Fibroblast of villous mesenchyme (primary cell): ENCODE measurements at regions not wholly inside any gene's neighbourhood (a gene's known extent, or its start where the extent isn't known, plus 50 kb on each side); places are given as distances from the start of the nearest gene placed in this dataset.
A peak's percentile ranks its signal among the peaks of the same experiment; 100 is the strongest.

Source experiments
- DNase-seq: peaks from one replicate; pipeline ENCODE4 v3.0.0-alpha.2; 2010; ENCODE audit warnings: low read depth
- H3K4me3 ChIP-seq: 2 replicates; pipeline ENCODE4 v1.5.1; 2011; ENCODE audit warnings: low read depth, mild to moderate bottlenecking, low read length
- CTCF ChIP-seq: IDR thresholded peaks from 2 replicates; pipeline ENCODE4 v1.5.1; 2012; ENCODE audit warnings: low read depth, mild to moderate bottlenecking, low read length; ENCODE audit not compliant: insufficient read depth

DNA sequence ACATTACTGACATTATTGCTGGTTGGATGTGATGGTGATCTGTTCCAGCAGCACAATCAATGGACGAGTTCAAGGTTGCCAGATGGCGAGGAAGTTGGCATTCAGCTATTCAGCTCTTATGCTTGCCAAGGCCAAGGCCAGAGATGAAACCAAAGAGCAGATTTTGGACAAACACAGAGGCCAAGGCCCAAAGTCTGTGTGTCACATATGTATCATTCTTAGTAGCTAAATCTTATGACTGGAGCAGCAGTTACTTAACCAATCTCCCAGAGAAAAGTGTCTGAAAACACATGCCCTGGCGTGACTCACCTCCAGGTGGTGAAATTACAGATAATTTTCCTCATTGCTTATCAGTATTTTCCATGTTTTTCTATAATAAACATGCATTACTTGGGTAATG lies 189.0 kb upstream of the EGFLAM start:
- no peak for TF ChIP-seq CTCF
- DNase-seq: peak; percentile 82
- no peak overlapping the region for H3K4me3 ChIP-seq

DNA sequence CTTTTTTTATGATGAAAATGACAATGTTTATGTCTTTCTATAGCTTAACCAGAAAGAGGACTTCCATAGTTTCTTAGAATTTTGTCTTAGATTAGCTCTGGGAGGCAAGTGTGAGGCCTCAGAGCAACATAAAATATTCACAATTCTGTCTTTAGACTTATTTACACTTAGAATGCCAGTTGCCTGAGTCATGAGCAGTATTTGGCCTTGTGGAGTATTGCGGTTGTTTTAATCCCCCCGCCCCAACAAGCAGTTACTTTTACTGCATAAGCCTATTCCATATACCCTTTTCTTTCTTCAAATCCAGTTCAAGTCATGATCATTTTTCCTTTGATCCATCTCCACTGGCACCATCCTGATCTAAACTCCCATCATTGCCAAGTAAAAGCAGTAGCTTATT lies 198.0 kb upstream of the EGFLAM start:
- TF ChIP-seq CTCF: no peak
- no peak overlapping the region for H3K4me3 ChIP-seq
- DNase-seq: peak; percentile 91

GRCh38 chr5:38059876-38060275 lies 198.5 kb upstream of the EGFLAM start:
- DNase-seq: no peak
- TF ChIP-seq CTCF: no peak
- H3K4me3 ChIP-seq: no peak overlapping the region

DNA sequence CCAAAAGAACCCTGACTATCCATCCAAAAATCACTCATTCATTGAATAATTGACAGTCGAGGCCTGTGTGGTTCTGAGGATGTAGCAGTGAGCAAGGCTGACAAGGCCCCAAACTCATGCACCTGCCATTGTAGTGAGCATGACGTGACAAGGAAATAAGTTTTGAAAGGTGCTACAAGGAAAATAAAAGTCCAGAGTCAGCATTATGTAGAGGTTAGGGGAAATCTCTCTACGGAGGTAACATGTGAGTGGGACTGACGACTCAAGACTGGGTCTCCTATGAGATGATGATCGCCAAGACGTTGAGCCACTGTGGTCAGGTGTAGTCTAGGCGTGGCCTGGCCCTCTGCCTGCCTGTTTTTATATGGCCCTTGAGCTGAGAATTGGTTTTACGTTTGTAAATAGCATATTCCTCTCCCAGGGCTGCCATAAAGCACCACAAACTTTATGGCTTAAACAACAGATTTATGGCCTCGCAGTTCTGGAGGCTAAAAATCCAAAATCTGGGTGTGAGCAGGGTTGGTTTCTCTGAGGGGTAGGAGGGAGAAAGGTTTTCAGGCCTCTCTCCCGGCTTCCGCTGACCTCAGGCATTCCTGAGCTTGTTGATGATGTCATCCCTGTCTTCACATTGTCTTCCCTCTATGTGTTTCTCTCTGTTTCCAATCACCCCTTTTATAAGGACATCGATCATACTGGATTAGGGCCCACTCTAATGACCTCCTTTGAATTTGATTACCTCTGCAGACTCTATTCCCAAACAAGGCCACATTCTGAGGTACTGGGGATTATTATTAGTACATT lies 206.4 kb upstream of the EGFLAM start:
- no peak overlapping the region for H3K4me3 ChIP-seq
- peak; percentile 7 for DNase-seq
- TF ChIP-seq CTCF: no peak

DNA sequence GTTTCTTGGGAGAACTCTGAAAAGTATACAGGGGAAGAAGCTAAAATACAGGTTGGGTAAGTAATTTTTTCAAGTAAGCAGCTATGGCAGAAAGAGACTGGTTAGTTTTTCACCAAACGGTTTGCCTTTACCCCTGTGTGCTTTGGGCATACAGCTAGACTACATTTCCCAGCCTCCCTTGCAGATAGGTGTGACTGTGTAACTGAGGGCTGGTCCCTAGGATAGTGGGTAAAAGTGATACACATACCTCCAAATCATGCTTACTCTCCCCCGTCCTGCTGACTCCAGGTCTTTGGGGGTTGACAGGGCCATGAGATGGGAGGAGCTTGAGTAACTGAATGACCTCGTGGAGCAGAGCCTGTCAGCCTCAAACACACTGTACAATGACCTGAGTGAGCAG lies 208.6 kb upstream of the GDNF start:
- no peak for DNase-seq
- no peak for TF ChIP-seq CTCF
- H3K4me3 ChIP-seq: no peak overlapping the region

DNA sequence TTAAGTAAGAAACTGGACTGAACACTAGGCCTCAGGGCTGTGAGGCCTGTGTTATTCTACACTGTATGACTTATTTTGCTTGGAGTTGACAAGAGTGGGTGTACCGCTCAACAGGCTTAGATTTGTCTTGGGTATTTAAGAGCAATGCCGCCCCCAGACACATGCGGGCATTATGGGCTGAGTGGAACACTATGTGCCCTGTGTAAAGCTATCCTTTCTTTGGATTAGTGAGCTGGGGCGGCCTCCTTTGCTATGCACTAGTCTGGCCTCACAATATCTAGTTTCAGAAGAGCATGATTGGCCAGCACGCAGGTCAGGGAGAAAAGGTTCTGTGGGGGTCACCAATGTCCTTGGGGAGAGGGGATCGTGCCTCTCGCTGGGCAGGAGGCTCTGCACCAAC lies 206.3 kb upstream of the GDNF start:
- no peak for DNase-seq
- no peak overlapping the region for H3K4me3 ChIP-seq
- TF ChIP-seq CTCF: no peak

GRCh38 chr5:38045446-38045845 lies 205.6 kb upstream of the GDNF start:
- no peak overlapping the region for H3K4me3 ChIP-seq
- DNase-seq: no peak
- TF ChIP-seq CTCF: no peak
